AG09309 (cell line): ENCODE measurements at regions not wholly inside any gene's neighbourhood (a gene's known extent, or its start where the extent isn't known, plus 50 kb on each side); places are given as distances from the start of the nearest gene placed in this dataset.

Experiments
- DNase-seq: peaks from one replicate; pipeline ENCODE4 v3.0.0-alpha.2; 2010; ENCODE audit warnings: low read depth
- H3K4me3 ChIP-seq: 2 replicates; pipeline ENCODE4 v1.5.1; 2011; ENCODE audit warnings: mild to moderate bottlenecking, low read depth, low read length, moderate library complexity; ENCODE audit not compliant: control insufficient read depth
- CTCF ChIP-seq: IDR thresholded peaks from 2 replicates; pipeline ENCODE4 v1.5.1; 2011; ENCODE audit warnings: mild to moderate bottlenecking, low read depth, low read length, inconsistent platforms; ENCODE audit not compliant: insufficient read depth, control insufficient read depth; ENCODE audit errors: missing control alignments

GRCh38 chr5:171673328-171673727 is 112.3 kb upstream of the SMIM23 start:
- no peak for TF ChIP-seq CTCF
- no peak overlapping the region for H3K4me3 ChIP-seq
- DNase-seq = no peak

GRCh38 chr5:171673840-171674239 is 111.8 kb upstream of the SMIM23 start:
- DNase-seq = no peak
- no peak for TF ChIP-seq CTCF
- H3K4me3 ChIP-seq = no peak overlapping the region

- no peak for TF ChIP-seq CTCF
- no peak overlapping the region for H3K4me3 ChIP-seq
- no peak for DNase-seq
Measured at GRCh38 chr5:171675511-171675910, 110.1 kb upstream of the SMIM23 start.

DNA sequence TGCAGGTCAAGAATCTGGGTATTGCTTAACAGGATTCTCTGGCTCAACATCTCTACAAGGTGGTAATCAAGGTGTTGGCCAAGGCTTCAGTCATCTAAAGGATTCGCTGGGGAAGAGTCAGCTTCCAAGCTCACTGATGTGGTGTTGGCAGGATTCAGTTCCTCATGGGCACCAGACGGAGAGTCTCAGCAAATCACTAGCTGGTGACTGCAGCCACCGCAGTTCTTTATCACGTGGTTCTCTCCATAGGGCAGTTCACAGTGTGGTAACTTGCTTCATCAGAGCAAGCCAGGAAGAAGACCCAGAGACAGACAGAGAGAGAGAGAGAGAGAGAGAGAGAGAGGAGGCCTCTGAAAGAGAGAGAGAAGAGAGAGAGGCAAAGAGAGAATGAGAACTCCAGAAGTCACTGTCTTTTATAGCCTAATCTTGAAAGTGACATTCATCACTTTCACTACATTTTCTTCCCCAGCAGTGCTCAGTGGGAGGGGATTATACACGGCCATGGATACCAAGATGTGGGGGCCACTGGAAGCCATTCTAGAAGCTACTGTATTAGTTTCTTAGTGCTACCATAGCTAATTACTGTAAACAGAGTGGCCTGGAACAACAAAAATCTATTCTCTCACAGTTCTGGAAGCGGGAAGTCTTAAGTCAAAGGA is 109.2 kb upstream of the SMIM23 start:
- no peak for TF ChIP-seq CTCF
- no peak overlapping the region for H3K4me3 ChIP-seq
- DNase-seq = no peak

- no peak overlapping the region for H3K4me3 ChIP-seq
- DNase-seq = no peak
- TF ChIP-seq CTCF = no peak
Measured at GRCh38 chr5:171678646-171679045, 107.0 kb upstream of the SMIM23 start.

GRCh38 chr5:171680485-171680884 is 105.1 kb upstream of the SMIM23 start:
- no peak for TF ChIP-seq CTCF
- no peak for DNase-seq
- H3K4me3 ChIP-seq = no peak overlapping the region
